GM18858 (cell line): ENCODE measurements at regions not wholly inside any gene's neighbourhood (a gene's known extent, or its start where the extent isn't known, plus 50 kb on each side); places are given as distances from the start of the nearest gene placed in this dataset.
"Not testable (repeated sequence)": the region's sequence is repeated elsewhere in the genome, so short reads cannot be mapped to it uniquely, and the experiment has no call there.

Experiments
- ATAC-seq: cut with Tn5 transposase; IDR thresholded peaks from one replicate; pipeline ENCODE4 v1.9.1; 2021; ENCODE audit not compliant: unreplicated experiment

GRCh38 chr2:146392631-146393030, 1452.2 kb upstream of the ACVR2A start:
- ATAC-seq: no peak

- no peak for ATAC-seq
Observed at GRCh38 chr2:146392186-146392585, 1452.6 kb upstream of the ACVR2A start.

DNA sequence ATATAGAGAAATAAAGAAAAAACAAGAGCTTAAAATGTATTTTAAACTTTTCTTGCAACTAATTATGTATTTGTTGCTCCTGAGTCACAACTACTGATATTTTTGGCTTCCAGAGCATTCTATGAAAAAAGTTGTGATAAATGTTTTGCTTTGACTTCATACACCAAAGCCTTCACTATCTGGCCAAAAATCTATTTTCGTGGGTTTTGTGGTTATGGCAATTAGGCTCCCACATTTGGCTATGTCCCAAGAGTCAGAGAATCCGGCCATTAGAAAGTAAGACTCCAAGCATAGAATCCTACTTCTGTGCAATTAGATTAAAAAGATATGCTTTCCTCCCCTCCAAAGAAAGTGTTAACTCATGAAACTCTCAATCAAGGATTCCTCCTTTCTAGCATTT, 1456.1 kb upstream of the ACVR2A start:
- ATAC-seq: no peak

- ATAC-seq: no peak
Observed at GRCh38 chr2:146386096-146386495, 1458.7 kb upstream of the ACVR2A start.

DNA sequence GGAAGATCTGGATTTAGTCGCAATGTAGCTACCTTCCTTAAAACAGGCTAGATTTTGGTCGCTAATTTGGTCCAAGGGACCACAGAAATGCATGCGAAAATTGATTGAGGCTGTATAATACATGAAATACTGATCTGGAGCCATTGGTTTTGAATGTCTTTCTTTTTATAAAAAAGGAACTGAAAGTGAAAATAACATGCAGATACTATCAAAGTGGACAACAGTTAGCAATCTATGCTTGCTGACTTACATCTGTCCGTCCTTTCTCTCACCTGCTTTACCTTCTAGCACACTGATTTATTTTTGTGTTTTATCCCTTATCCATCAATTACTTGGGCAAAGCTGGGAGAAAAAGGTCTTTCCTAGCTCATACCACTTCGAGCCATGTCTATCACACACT, 1459.8 kb upstream of the ACVR2A start:
- peak; percentile 73 for ATAC-seq

- no peak for ATAC-seq
Observed at GRCh38 chr2:146376511-146377064, 1468.2 kb upstream of the ACVR2A start.

- ATAC-seq: no peak
Observed at GRCh38 chr2:146374505-146374904, 1470.3 kb upstream of the ACVR2A start.

GRCh38 chr2:146371364-146371763, 1473.5 kb upstream of the ACVR2A start:
- ATAC-seq: not testable (repeated sequence)

DNA sequence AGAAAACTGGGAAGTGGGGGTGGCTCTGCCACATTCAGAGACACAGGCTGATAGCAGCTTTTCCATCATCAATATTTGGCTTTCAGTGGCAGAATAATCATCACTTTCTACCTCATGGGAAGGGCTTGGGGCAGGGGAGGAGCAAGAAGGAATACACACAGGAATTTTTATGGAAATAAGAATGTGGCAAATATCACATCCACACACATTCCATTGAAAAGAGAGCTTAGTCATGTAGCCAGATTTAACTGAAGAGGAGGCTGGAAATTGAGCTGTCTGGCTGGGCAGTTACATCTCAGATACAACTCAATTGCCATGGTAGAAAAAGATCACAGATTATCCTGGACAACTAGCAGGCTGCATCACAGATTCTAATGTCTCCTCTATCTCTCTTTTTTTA, 1474.0 kb upstream of the ACVR2A start:
- ATAC-seq: no peak

DNA sequence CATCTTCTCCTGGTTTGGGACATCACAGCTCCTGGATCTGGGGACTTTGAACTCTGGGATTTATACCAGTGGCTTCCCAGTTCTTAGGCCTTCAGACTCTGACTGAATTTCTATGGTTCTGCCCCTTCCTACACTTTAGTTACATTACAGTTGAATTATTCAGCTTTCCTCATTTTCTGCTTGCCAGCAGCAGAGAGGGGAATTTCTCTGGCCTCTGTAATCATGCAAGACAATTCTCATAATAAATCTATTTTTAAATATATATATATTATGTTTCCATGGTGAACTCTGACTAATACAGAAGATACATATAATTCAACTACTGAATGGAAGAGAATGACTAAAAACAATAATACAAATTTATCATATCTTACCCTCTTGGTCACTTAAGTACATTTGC, 1478.6 kb upstream of the ACVR2A start:
- no peak for ATAC-seq

DNA sequence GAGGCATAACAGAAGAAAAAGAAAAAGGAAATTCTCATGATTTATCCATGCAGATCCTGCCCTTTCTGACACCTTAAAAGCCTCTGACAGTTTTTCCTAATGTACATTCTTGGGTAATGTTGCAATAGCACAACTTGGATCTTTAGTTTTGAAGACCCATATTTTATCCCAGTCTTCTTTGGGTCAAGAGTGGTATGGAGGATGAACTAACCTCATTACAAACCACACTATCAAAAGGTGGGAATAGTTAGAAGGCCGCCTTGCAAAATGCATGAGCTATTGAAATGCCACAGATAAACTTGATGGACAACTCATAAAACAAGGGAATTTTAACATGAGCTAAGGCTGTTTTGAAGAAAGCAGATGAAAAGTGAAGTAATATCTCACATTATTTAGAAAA, 1479.8 kb upstream of the ACVR2A start:
- ATAC-seq: no peak

GRCh38 chr2:146363731-146364130, 1481.1 kb upstream of the ACVR2A start:
- no peak for ATAC-seq

GRCh38 chr2:146351689-146352088, 1493.1 kb upstream of the ACVR2A start:
- no peak for ATAC-seq

GRCh38 chr2:146349334-146349733, 1495.5 kb upstream of the ACVR2A start:
- ATAC-seq: no peak

DNA sequence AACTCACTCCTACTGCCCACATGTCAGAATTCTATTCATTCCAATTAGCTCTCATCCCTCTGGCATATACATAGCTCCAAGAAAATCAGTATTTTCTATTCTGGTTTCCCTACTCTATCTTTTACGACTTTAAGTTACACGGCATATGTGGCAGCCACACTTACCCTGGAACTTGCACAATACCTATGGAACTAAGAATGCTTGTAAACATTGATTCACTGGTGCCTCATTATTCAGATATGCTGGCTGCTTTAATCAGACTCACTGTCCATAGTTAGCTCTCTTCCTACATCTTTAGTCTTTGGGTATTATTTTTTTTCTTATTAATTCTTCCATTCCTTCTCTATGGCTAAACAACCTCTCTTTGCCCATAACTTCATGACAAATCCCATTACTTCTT, 1519.9 kb upstream of the ACVR2A start:
- no peak for ATAC-seq

DNA sequence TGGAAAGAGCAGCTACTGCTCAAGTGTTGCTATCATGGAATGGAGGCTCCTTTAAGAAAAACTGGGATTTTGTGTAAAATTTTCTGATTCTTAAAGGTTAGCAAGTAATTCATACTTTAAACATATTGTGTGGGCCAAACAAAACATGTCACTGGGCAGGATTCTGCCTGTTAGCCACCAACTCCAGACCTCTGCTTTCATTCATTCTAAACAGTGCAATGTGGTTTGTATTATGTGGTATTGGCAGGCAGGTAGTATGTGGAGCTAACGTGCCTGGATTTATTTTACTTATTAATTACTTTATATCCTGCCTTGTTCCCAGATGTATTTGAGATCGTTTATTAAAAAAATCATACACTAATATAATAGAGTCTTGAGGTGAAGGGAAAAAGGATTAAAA, 1521.3 kb upstream of the ACVR2A start:
- no peak for ATAC-seq

DNA sequence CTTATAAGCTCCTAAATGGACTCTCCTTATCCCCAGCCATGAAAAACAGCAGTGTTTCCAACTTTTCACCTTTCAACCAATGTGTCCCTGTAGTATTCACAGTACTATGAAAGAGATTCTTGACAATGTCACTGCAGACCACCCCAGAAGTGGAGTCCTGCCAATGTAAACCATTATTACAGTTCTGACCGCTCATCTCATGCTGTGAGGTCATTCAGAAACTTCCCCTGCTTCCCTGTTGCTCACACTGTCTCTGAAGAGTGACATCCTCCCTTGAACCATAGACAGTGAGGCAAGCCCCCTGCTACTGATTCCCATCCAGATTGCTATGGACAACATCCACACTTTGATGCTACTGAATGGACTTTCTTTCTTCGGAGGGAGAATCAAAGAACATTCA, 1523.7 kb upstream of the ACVR2A start:
- ATAC-seq: no peak

- no peak for ATAC-seq
Observed at GRCh38 chr2:146317959-146318358, 1526.9 kb upstream of the ACVR2A start.

DNA sequence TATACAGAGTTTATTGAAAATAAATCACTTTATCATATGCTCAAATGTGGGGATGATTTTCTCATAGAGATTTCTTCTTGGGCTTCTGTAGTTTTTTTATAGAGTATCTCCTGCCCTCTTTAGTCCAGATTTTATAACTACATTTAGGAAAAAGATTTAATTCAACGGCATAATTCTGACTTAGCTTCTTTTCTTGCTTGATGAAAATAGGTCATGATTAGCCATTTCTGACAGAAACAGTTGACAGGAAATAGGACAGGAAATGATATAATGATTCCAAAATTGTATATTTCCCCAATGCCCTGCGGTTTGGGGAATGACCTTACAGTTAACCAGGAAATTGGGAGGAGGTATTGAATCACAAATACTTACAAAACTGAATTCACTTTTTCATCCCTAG, 1531.9 kb upstream of the ACVR2A start:
- no peak for ATAC-seq

GRCh38 chr2:146305164-146305563, 1539.7 kb upstream of the ACVR2A start:
- ATAC-seq: no peak

GRCh38 chr2:146301287-146301686, 1543.5 kb upstream of the ACVR2A start:
- ATAC-seq: no peak

- no peak for ATAC-seq
Observed at GRCh38 chr2:146295080-146295670, 1549.7 kb upstream of the ACVR2A start.

DNA sequence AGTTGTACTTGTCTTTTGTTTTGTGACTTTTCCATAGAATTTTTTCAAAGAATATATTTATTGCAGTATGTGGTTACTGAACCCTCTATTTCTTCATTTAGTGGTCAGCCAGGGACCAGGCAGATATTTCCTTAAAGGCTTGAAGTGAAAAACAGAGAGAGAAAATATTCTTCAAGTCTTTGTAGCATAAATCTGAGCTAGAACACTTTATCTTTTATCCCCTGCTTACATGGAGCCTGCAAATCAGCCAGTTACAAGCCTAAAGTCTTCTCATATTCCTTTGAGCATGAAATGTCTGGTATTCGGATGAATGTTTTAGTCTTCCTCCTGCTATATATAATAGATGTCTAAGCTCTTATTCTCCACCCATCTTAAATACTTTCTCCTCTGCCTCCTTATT, 1557.5 kb upstream of the ACVR2A start:
- no peak for ATAC-seq
